AG10803 (cell line): ENCODE measurements at regions not wholly inside any gene's neighbourhood (a gene's known extent, or its start where the extent isn't known, plus 50 kb on each side); places are given as distances from the start of the nearest gene placed in this dataset.

Experiments used
- DNase-seq: peaks from one replicate; pipeline ENCODE4 v3.0.0; 2010; ENCODE audit warnings: low read depth
- H3K4me3 ChIP-seq: 2 replicates; pipeline ENCODE4 v1.5.1; 2011; ENCODE audit warnings: mild to moderate bottlenecking, low read length, control low read depth
- CTCF ChIP-seq: conservative IDR thresholded peaks from 2 replicates; pipeline ENCODE4 v1.5.1; 2011; ENCODE audit warnings: mild to moderate bottlenecking, low read length, control low read depth, inconsistent platforms

GRCh38 chr15:92294759-92295158 is 98.9 kb upstream of the ST8SIA2 start:
- TF ChIP-seq CTCF, result no peak

GRCh38 chr15:92304223-92304975 is 89.3 kb upstream of the ST8SIA2 start:
- no peak for TF ChIP-seq CTCF
- no peak overlapping the region for H3K4me3 ChIP-seq
- DNase-seq, result no peak

More at GRCh38 chr15:92294759-92295158, 98.9 kb upstream of the ST8SIA2 start:
- DNase-seq, result no peak
- no peak overlapping the region for H3K4me3 ChIP-seq

DNA sequence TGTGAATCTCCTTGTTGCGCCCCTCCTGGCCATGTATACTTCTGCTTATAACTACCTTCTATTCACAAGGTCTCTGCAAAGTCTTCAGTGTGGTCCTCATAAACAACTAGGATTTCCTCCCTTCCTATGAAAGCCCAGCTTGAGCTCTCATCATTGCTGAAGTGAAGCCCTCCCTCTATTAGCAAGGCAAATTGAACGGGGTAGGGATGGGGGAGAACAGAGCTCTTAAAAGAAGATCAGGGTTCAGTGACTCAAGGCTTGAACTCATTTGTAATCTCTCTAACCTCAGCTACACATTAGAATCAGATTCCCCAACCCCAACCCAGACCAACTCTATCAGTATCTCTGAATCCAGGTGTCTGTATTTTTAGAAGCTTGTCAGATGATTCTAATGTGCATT is 88.3 kb upstream of the ST8SIA2 start:
- no peak for DNase-seq
- TF ChIP-seq CTCF, result no peak

GRCh38 chr15:92306663-92307062 is 87.0 kb upstream of the ST8SIA2 start:
- peak; percentile 11 for DNase-seq
- 0 out of 2 replicates have a peak, but pooled peaks have one; percentile 20 for TF ChIP-seq CTCF
- H3K4me3 ChIP-seq, result no peak overlapping the region

More for the DNA sequence above, 88.3 kb upstream of the ST8SIA2 start:
- no peak overlapping the region for H3K4me3 ChIP-seq

DNA sequence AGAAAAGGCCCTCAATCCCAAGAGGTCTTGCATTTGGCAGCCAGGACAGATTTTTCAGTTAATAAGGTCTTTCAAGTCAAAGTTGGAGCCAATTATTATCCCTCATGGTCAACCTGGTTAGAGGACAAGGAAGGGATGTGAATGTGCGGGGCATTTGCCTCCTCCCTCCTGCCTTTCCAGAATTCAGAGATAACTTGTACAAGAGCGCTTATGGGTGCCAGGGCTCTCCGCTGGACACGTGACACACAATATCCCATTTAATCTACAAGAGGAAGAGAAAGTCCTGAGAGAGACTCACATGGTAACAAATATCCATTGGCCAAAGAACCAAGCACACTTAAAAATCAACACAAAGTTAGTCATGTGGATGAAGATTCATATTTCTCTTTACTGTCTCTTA is 78.5 kb upstream of the ST8SIA2 start:
- TF ChIP-seq CTCF, result no peak
- no peak for DNase-seq
- H3K4me3 ChIP-seq, result no peak overlapping the region

- no peak for DNase-seq
- H3K4me3 ChIP-seq, result no peak overlapping the region
- TF ChIP-seq CTCF, result no peak
These were observed 78.0 kb upstream of the ST8SIA2 start for GRCh38 chr15:92315595-92316211.
